WI38 (cell line): ENCODE measurements at regions not wholly inside any gene's neighbourhood (a gene's known extent, or its start where the extent isn't known, plus 50 kb on each side); places are given as distances from the start of the nearest gene placed in this dataset.

Experiments
- H3K4me3 ChIP-seq: 2 replicates; pipeline ENCODE4 v1.5.1; 2011; ENCODE audit warnings: low read depth, mild to moderate bottlenecking, control low read depth, low read length
- CTCF ChIP-seq: IDR thresholded peaks from 2 replicates; pipeline ENCODE4 v1.5.1; 2012; ENCODE audit warnings: low read depth, mild to moderate bottlenecking, control low read depth, low read length

GRCh38 chr13:75929076-75929475 lies 292.9 kb downstream of the LMO7 start:
- H3K4me3 ChIP-seq: no peak overlapping the region
- TF ChIP-seq CTCF: no peak

- no peak for TF ChIP-seq CTCF
- no peak overlapping the region for H3K4me3 ChIP-seq
Observed at GRCh38 chr13:75927183-75927669, 291.1 kb downstream of the LMO7 start.

- no peak overlapping the region for H3K4me3 ChIP-seq
- TF ChIP-seq CTCF: no peak
Observed at GRCh38 chr13:75920536-75920935, 284.4 kb downstream of the LMO7 start.

GRCh38 chr13:75919660-75920199 lies 283.6 kb downstream of the LMO7 start:
- TF ChIP-seq CTCF: no peak
- H3K4me3 ChIP-seq: no peak overlapping the region

GRCh38 chr13:75915066-75915465 lies 278.9 kb downstream of the LMO7 start:
- TF ChIP-seq CTCF: no peak
- no peak overlapping the region for H3K4me3 ChIP-seq

GRCh38 chr13:75913925-75914324 lies 277.8 kb downstream of the LMO7 start:
- TF ChIP-seq CTCF: no peak

GRCh38 chr13:75910591-75910990 lies 274.5 kb downstream of the LMO7 start:
- no peak for TF ChIP-seq CTCF
- H3K4me3 ChIP-seq: no peak overlapping the region

More at GRCh38 chr13:75913925-75914324, 277.8 kb downstream of the LMO7 start:
- no peak overlapping the region for H3K4me3 ChIP-seq
